ENCODE measurements at regions not wholly inside any gene's neighbourhood (a gene's known extent, or its start where the extent isn't known, plus 50 kb on each side); places are given as distances from the start of the nearest gene placed in this dataset.

- TF ChIP-seq FOXP2 (optimal IDR thresholded peaks at IDR 0.05; ENCODE audit: borderline replicate concordance, extremely low read depth, extremely low read length, insufficient read depth) (no peak), SIN3A (IDR thresholded peaks at IDR 0.05; ENCODE audit: borderline replicate concordance, insufficient read depth, low read length) (no peak), POLR2AphosphoS5 (IDR thresholded peaks at IDR 0.05; ENCODE audit: low read depth, low read length) (no peak), REST (IDR thresholded peaks at IDR 0.05; ENCODE audit: insufficient read depth in 1 of 2, low read depth in 2 of 2, low read length in 2 of 2) (no peak), TAF1 (IDR thresholded peaks at IDR 0.05; ENCODE audit: borderline replicate concordance, insufficient read depth, low read length) (no peak)
Observed at GRCh38 chr6:25127076-25127837, 151.9 kb upstream of the CARMIL1 start.

DNA sequence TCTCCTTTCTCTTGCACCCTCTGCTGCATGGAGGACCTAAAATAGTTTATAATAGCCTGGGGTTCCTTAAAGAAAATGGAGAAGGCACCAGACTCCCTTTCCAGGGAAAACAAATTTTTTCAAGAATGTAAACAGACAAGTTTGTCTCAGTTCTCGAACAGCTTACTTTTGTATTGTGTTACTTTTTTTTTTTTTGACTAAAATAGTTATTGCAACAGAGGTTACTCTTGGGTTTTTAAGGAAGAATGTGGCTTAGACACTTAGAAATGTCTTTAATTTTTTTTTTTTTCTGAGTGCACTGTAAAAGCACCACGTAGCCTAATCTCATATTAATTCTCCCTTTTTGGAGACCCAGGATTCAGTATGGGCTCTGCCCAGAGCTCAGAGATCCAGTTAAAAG is 148.7 kb upstream of the CARMIL1 start:
- no peak for TF ChIP-seq SIN3A (IDR thresholded peaks at IDR 0.05; ENCODE audit: borderline replicate concordance, insufficient read depth, low read length)
- TF ChIP-seq REST (IDR thresholded peaks at IDR 0.05; ENCODE audit: insufficient read depth in 1 of 2, low read depth in 2 of 2, low read length in 2 of 2): no peak

- TF ChIP-seq POLR2AphosphoS5 (IDR thresholded peaks at IDR 0.05; ENCODE audit: low read depth, low read length) (no peak), TAF1 (IDR thresholded peaks at IDR 0.05; ENCODE audit: borderline replicate concordance, insufficient read depth, low read length) (no peak), SIN3A (IDR thresholded peaks at IDR 0.05; ENCODE audit: borderline replicate concordance, insufficient read depth, low read length) (no peak), FOXP2 (optimal IDR thresholded peaks at IDR 0.05; ENCODE audit: borderline replicate concordance, extremely low read depth, extremely low read length, insufficient read depth) (no peak)
Observed at GRCh38 chr6:25132934-25133333, 146.2 kb upstream of the CARMIL1 start.

GRCh38 chr6:25133568-25133967 is 145.6 kb upstream of the CARMIL1 start:
- TF ChIP-seq REST (IDR thresholded peaks at IDR 0.05; ENCODE audit: insufficient read depth in 1 of 2, low read depth in 2 of 2, low read length in 2 of 2): no peak
- TF ChIP-seq FOXP2 (optimal IDR thresholded peaks at IDR 0.05; ENCODE audit: borderline replicate concordance, extremely low read depth, extremely low read length, insufficient read depth): no peak
- TF ChIP-seq POLR2AphosphoS5 (IDR thresholded peaks at IDR 0.05; ENCODE audit: low read depth, low read length): no peak
- no peak for TF ChIP-seq SIN3A (IDR thresholded peaks at IDR 0.05; ENCODE audit: borderline replicate concordance, insufficient read depth, low read length)
- TF ChIP-seq TAF1 (IDR thresholded peaks at IDR 0.05; ENCODE audit: borderline replicate concordance, insufficient read depth, low read length): no peak

GRCh38 chr6:25136854-25137253 is 142.3 kb upstream of the CARMIL1 start:
- no peak for TF ChIP-seq REST (IDR thresholded peaks at IDR 0.05; ENCODE audit: insufficient read depth in 1 of 2, low read depth in 2 of 2, low read length in 2 of 2)
- no peak for TF ChIP-seq POLR2AphosphoS5 (IDR thresholded peaks at IDR 0.05; ENCODE audit: low read depth, low read length)
- TF ChIP-seq TAF1 (IDR thresholded peaks at IDR 0.05; ENCODE audit: borderline replicate concordance, insufficient read depth, low read length): no peak
- TF ChIP-seq SIN3A (IDR thresholded peaks at IDR 0.05; ENCODE audit: borderline replicate concordance, insufficient read depth, low read length): no peak
- TF ChIP-seq FOXP2 (optimal IDR thresholded peaks at IDR 0.05; ENCODE audit: borderline replicate concordance, extremely low read depth, extremely low read length, insufficient read depth): no peak
